SK-N-SH (cell line): ENCODE measurements at regions not wholly inside any gene's neighbourhood (a gene's known extent, or its start where the extent isn't known, plus 50 kb on each side); places are given as distances from the start of the nearest gene placed in this dataset.

Experiments used
- CTCF ChIP-seq: fragments of 200-600 bp; sonication (generic); IDR thresholded peaks from 2 replicates; pipeline ENCODE4 v1.6.1; 2017; ENCODE audit warnings: antibody characterized with exemption, mild to moderate bottlenecking, moderate library complexity
- EP300 ChIP-seq, 2 experiments: IDR thresholded peaks; 2 replicates each; pipeline versions ENCODE4 v1.4.0 to v1.6.1; 2012; ENCODE audit warnings: borderline replicate concordance in 1 of 2, low read depth in 1 of 2, low read length in 1 of 2

- no peak for TF ChIP-seq EP300 (IDR thresholded peaks at IDR 0.05; ENCODE audit: borderline replicate concordance in 1 of 2, low read depth in 1 of 2, low read length in 1 of 2)
- TF ChIP-seq CTCF = no peak
These were observed 532.9 kb downstream of the ACTRT1 start for GRCh38 chrX:127519323-127519722.
